ENCODE measurements at regions not wholly inside any gene's neighbourhood (a gene's known extent, or its start where the extent isn't known, plus 50 kb on each side); places are given as distances from the start of the nearest gene placed in this dataset.

DNA sequence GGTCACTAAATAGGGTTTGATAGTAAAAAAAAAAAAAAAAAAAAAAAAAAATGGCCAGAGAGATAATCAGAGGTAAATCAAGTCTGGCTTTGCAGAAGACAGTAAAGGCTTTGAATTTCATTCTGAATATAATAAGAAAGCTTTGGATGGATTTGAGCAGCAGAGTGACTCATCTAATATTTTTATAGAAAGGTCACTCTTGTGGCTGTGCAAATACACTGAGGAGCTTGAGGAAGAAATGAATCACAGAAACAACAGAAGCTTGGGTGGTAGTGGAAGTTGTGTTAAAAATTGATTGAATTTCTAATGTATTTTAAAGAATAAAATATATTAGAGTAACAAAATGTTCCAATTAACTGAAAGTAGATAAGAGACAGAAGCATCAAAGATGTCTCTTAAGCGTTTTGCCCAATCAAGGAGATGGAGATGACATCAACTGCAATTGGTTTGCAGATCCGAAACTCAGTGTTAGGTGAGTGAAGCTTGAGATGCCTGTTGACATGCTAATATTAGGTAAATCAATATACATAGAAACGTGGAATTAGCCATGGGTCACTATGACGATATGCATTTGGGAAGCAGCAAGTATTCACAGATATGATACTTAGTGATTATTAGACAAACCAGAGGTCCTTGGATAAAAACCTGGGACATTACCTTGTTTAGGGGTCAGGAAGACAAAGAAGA, 280.5 kb downstream of the GPM6A start:
- Histone ChIP-seq H3K4me1 (replicated peaks in 1 of 2; ENCODE audit: control insufficient read depth in 2 of 2, insufficient read depth in 2 of 2, low read length in 2 of 2) (no peaks in the 10 kb centered on the region), H3K4me3 (no peak overlapping the region), H3K27me3 (ENCODE audit: control insufficient read depth in 2 of 2, insufficient read depth in 2 of 2, low read length in 2 of 2) (no peaks in the 10 kb centered on the region), H2AFZ (ENCODE audit: low read depth, low read length) (no peak overlapping the region), H3K36me3 (ENCODE audit: control insufficient read depth, insufficient read depth, low read length) (no peaks in the 10 kb centered on the region), H3K9me1 (ENCODE audit: control insufficient read depth, insufficient read depth, low read length) (no peaks in the 10 kb centered on the region), H3K9me3 (replicated peaks; ENCODE audit: control insufficient read depth, insufficient read depth, low read depth, low read length) (no peaks in the 10 kb centered on the region), H3K4me2 (ENCODE audit: insufficient read depth, low read length) (no peak overlapping the region), H3K9ac (ENCODE audit: insufficient read depth in 1 of 2, low read depth in 2 of 2, low read length in 2 of 2) (no peak overlapping the region), H3K27ac (ENCODE audit: extremely low read depth, low read depth, low read length) (no peak overlapping the region), H3K79me2 (ENCODE audit: control insufficient read depth, insufficient read depth, low read length) (no peaks in the 10 kb centered on the region), H4K20me1 (replicated peaks; ENCODE audit: control insufficient read depth, insufficient read depth, low read length) (no peaks in the 10 kb centered on the region)
- FAIRE-seq (no peak), ATAC-seq (no peak), DNase-seq (ENCODE audit: extremely low read depth in 1 of 4, low spot score in 3 of 4) (no peak)
- intact Hi-C loops (cut with micrococcal nuclease): loop anchor here (10.0 kb wide), 1 partner anchor 657 kb away; no protein-coding TSS in a partner anchor
- TF ChIP-seq, protein P1, sequence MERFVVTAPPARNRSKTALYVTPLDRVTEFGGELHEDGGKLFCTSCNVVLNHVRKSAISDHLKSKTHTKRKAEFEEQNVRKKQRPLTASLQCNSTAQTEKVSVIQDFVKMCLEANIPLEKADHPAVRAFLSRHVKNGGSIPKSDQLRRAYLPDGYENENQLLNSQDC (CRISPR knock-in tag; IDR thresholded peaks at IDR 0.05): no peak
- TF ChIP-seq ZNF785 (CRISPR knock-in tag; IDR thresholded peaks at IDR 0.05): no peak
- no peak for TF ChIP-seq ZNF347 (CRISPR knock-in tag; IDR thresholded peaks at IDR 0.05; ENCODE audit: low read depth)
- TF ChIP-seq ZBTB8A (IDR thresholded peaks at IDR 0.05; ENCODE audit: partially characterized antibody): no peak
- no peak for TF ChIP-seq BRF1 (IDR thresholded peaks at IDR 0.05; ENCODE audit: borderline replicate concordance, extremely low read depth, insufficient read length)
- no peak for TF ChIP-seq FOXP1 (CRISPR knock-in tag; IDR thresholded peaks at IDR 0.05)
- TF ChIP-seq, protein P2, sequence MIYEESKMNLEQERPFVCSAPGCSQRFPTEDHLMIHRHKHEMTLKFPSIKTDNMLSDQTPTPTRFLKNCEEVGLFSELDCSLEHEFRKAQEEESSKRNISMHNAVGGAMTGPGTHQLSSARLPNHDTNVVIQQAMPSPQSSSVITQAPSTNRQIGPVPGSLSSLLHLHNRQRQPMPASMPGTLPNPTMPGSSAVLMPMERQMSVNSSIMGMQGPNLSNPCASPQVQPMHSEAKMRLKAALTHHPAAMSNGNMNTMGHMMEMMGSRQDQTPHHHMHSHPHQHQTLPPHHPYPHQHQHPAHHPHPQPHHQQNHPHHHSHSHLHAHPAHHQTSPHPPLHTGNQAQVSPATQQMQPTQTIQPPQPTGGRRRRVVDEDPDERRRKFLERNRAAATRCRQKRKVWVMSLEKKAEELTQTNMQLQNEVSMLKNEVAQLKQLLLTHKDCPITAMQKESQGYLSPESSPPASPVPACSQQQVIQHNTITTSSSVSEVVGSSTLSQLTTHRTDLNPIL (CRISPR knock-in tag; IDR thresholded peaks at IDR 0.05): no peak
- TF ChIP-seq, protein P3, sequence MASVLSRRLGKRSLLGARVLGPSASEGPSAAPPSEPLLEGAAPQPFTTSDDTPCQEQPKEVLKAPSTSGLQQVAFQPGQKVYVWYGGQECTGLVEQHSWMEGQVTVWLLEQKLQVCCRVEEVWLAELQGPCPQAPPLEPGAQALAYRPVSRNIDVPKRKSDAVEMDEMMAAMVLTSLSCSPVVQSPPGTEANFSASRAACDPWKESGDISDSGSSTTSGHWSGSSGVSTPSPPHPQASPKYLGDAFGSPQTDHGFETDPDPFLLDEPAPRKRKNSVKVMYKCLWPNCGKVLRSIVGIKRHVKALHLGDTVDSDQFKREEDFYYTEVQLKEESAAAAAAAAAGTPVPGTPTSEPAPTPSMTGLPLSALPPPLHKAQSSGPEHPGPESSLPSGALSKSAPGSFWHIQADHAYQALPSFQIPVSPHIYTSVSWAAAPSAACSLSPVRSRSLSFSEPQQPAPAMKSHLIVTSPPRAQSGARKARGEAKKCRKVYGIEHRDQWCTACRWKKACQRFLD (CRISPR knock-in tag; IDR thresholded peaks at IDR 0.05): no peak
- no peak for TF ChIP-seq CREB1 (IDR thresholded peaks at IDR 0.05)
- no peak for TF ChIP-seq CREB1 (CRISPR knock-in tag; IDR thresholded peaks at IDR 0.05)
- no peak for TF ChIP-seq XRCC3 (IDR thresholded peaks at IDR 0.05)
- no peak for TF ChIP-seq ZEB2 (IDR thresholded peaks at IDR 0.05)
- no peak for TF ChIP-seq NELFE (IDR thresholded peaks at IDR 0.05; ENCODE audit: insufficient read depth, insufficient read length)
- TF ChIP-seq TGIF2 (CRISPR knock-in tag; IDR thresholded peaks at IDR 0.05): no peak
- no peak for TF ChIP-seq TRIM24 (IDR thresholded peaks at IDR 0.05)
- no TSS peak for BruUV-seq (replicated peaks)
- POLR2A ChIA-PET: no interaction called here
- CTCF ChIA-PET (ENCODE audit: low intra/inter-chr PET ratio): no interaction called here
- in situ Hi-C loops (cut with MboI): loop anchor here (25.0 kb wide), 1 partner anchor 1169 kb away; no protein-coding TSS in a partner anchor
- 0% methylated on average over 4 of the region's 4 CpGs for WGBS (ENCODE audit: insufficient coverage, low coverage, missing lambda C conversion rate)

Measured in K562 (cell line).